ENCODE measurements at regions not wholly inside any gene's neighbourhood (a gene's known extent, or its start where the extent isn't known, plus 50 kb on each side); places are given as distances from the start of the nearest gene placed in this dataset.

GRCh38 chrX:13201605-13202219, 118.1 kb downstream of the ATXN3L start:
- Histone ChIP-seq H3K9me3 (no peaks in the 10 kb centered on the region), H3K4me3 (ENCODE audit: low read depth, low read length) (no peak overlapping the region), H3K4me1 (no peaks in the 10 kb centered on the region), H3K36me3 (no peaks in the 10 kb centered on the region), H3K27me3 (no peaks in the 10 kb centered on the region)
- no peak for DNase-seq
- no peak for TF ChIP-seq CTCF (IDR thresholded peaks at IDR 0.05; ENCODE audit: low read depth, low read length)

GRCh38 chrX:13200398-13200797, 119.5 kb downstream of the ATXN3L start:
- H3K36me3 ChIP-seq = no peaks in the 10 kb centered on the region
- TF ChIP-seq CTCF (IDR thresholded peaks at IDR 0.05; ENCODE audit: low read depth, low read length) = no peak

DNA sequence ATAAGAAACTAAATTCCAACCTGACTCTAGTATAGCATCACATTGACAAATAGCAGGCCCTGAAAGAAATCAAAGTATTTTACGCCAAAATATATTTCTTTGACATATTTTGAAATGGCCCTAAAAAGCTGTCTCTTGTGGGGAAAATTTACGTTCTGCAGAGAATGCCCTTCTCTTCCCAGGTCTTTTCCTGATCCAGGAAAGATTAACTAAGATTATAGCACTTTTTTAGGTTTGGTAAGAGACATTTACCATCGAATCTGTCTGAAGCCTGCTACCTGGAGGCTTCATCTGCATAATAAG, 121.1 kb downstream of the ATXN3L start:
- no peak for DNase-seq
- H3K27me3 ChIP-seq = no peaks in the 10 kb centered on the region
- H3K4me1 ChIP-seq = 0 out of 2 replicates have a peak, but pooled peaks cover 2% of the 10 kb centered on the region
- no peaks in the 10 kb centered on the region for H3K9me3 ChIP-seq
- no peak overlapping the region for H3K4me3 ChIP-seq (ENCODE audit: low read depth, low read length)
- no peaks in the 10 kb centered on the region for H3K36me3 ChIP-seq
- no peak for TF ChIP-seq CTCF (IDR thresholded peaks at IDR 0.05; ENCODE audit: low read depth, low read length)

More at GRCh38 chrX:13200398-13200797, 119.5 kb downstream of the ATXN3L start:
- Histone ChIP-seq H3K4me3 (ENCODE audit: low read depth, low read length) (no peak overlapping the region), H3K9me3 (no peaks in the 10 kb centered on the region), H3K27me3 (no peaks in the 10 kb centered on the region), H3K4me1 (no peaks in the 10 kb centered on the region)
- DNase-seq = no peak

- Histone ChIP-seq H3K36me3 (no peaks in the 10 kb centered on the region), H3K9me3 (no peaks in the 10 kb centered on the region), H3K27me3 (no peaks in the 10 kb centered on the region), H3K4me3 (ENCODE audit: low read depth, low read length) (no peak overlapping the region), H3K4me1 (0 out of 2 replicates have a peak, but pooled peaks cover 2% of the 10 kb centered on the region)
- no peak for TF ChIP-seq CTCF (IDR thresholded peaks at IDR 0.05; ENCODE audit: low read depth, low read length)
- no peak for DNase-seq
Observed at GRCh38 chrX:13198056-13198761, 121.6 kb downstream of the ATXN3L start.

DNA sequence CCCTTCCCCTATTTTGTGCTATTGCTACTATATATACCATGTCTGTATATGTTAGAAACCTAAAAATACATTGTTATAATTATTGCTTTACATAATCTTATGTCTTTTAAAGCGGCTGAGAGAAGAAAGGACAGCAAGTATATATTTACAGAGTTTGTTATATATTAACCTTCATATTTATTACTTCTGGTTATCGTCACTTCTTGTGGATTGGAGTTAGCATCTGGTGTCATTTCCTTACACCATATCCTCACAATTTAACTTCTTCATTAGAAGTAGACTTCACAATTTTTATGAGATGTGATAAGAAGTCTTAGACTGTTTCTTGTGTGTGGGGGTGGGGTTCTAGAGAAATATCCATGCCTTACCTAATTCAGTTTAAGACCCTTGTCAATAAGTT, 123.1 kb downstream of the ATXN3L start:
- Histone ChIP-seq H3K27me3 (no peaks in the 10 kb centered on the region), H3K4me3 (ENCODE audit: low read depth, low read length) (no peak overlapping the region), H3K4me1 (0 out of 2 replicates have a peak, but pooled peaks cover 2% of the 10 kb centered on the region), H3K9me3 (no peaks in the 10 kb centered on the region), H3K36me3 (no peaks in the 10 kb centered on the region)
- no peak for TF ChIP-seq CTCF (IDR thresholded peaks at IDR 0.05; ENCODE audit: low read depth, low read length)
- no peak for DNase-seq

GRCh38 chrX:13195340-13195739, 124.5 kb downstream of the ATXN3L start:
- Histone ChIP-seq H3K4me1 (0 out of 2 replicates have a peak, but pooled peaks cover 2% of the 10 kb centered on the region), H3K36me3 (no peaks in the 10 kb centered on the region), H3K4me3 (ENCODE audit: low read depth, low read length) (no peak overlapping the region), H3K27me3 (no peaks in the 10 kb centered on the region), H3K9me3 (no peaks in the 10 kb centered on the region)
- TF ChIP-seq CTCF (IDR thresholded peaks at IDR 0.05; ENCODE audit: low read depth, low read length) = no peak
- no peak for DNase-seq
